HCT116 (cell line): ENCODE measurements at regions not wholly inside any gene's neighbourhood (a gene's known extent, or its start where the extent isn't known, plus 50 kb on each side); places are given as distances from the start of the nearest gene placed in this dataset.

Experiments used
- ATAC-seq: fragments of 200-7000 bp; cut with Tn5 transposase; 2 replicates; pipeline ENCODE4 v1.9.1; 2020; ENCODE audit warnings: mild to moderate bottlenecking, moderate library complexity
- BruUV-seq: library from RNA; stranded (reverse); fragments of 400-500 nt; replicated peaks from 2 replicates; lab custom pipeline; 2021; lab: Mats Ljungman, UMichigan
- CTCF ChIA-PET: fragments of 300-600 bp; sonication (Branson Sonifier 250); formaldehyde crosslinking; loops from one replicate; lab custom pipeline; 2021; ENCODE audit warnings: antibody characterized with exemption; lab: Charles Lee
- POLR2A ChIA-PET: fragments of 300-600, 350-600 bp; sonication (Branson Sonifier 250); formaldehyde crosslinking; loops from one replicate; lab custom pipeline; 2021; ENCODE audit warnings: antibody characterized with exemption; lab: Charles Lee
- RAD21 ChIA-PET, 2 experiments: fragments of 300-600 bp; sonication (Branson Sonifier 250); formaldehyde crosslinking; loops; one replicate each; lab custom pipeline; 2023; ENCODE audit warnings: low total read pairs in 2 of 2; ENCODE audit not compliant: uncharacterized antibody in 2 of 2, unreplicated experiment in 2 of 2, low non-redundant PET in 1 of 2; lab: Charles Lee
- DNase-seq: peaks from one replicate; pipeline ENCODE4 v3.0.0-alpha.2; 2010; ENCODE audit warnings: low read depth, low spot score
- H2AFZ ChIP-seq: fragments of 200-600 bp; shearing (Covaris generic), sonication (generic); 2 replicates; pipeline ENCODE4 v1.6.1; 2017; ENCODE audit warnings: low read depth, mixed run types, mixed read lengths, antibody characterized with exemption, low read length; ENCODE audit not compliant: poor library complexity, severe bottlenecking
- H3K27ac ChIP-seq: 2 replicates; pipeline ENCODE4 v1.5.1; 2012; ENCODE audit warnings: low read depth, low read length
- H3K27me3 ChIP-seq: fragments of 200-600 bp; sonication (generic); 2 replicates; pipeline ENCODE4 v1.6.1; 2016; ENCODE audit warnings: mixed run types, low read length, mixed read lengths; ENCODE audit not compliant: insufficient read depth
- H3K36me3 ChIP-seq, 2 experiments: fragments of 200-500 bp in 1 of 2; fragments of 200-600 bp in 1 of 2; sonication (Bioruptor generic) in 1 of 2; sonication (generic) in 1 of 2; 2 replicates each; pipeline versions ENCODE4 v1.5.1 to v1.6.1; 2014 to 2016; ENCODE audit warnings: low read length in 2 of 2, inconsistent platforms in 1 of 2, mixed read lengths in 1 of 2, mixed run types in 1 of 2; ENCODE audit not compliant: insufficient read depth in 2 of 2, control insufficient read depth in 1 of 2
- H3K4me1 ChIP-seq, 2 experiments: fragments of 200-600 bp in 1 of 2; sonication (generic) in 1 of 2; 2 replicates each; pipeline versions ENCODE4 v1.5.1 to v1.6.1; 2012 to 2017; ENCODE audit warnings: low read length in 2 of 2, inconsistent platforms in 1 of 2, mild to moderate bottlenecking in 1 of 2, mixed read lengths in 1 of 2, mixed run types in 1 of 2, moderate library complexity in 1 of 2; ENCODE audit not compliant: insufficient read depth in 2 of 2, control insufficient read depth in 1 of 2
- H3K4me2 ChIP-seq: fragments of 200-600 bp; sonication (generic); 2 replicates; pipeline ENCODE4 v1.6.1; 2017; ENCODE audit warnings: mixed run types, low read length, mixed read lengths
- H3K4me3 ChIP-seq, 2 experiments: fragments of 200-600 bp in 1 of 2; sonication (generic) in 1 of 2; replicated peaks in 1 of 2; 2 replicates each; pipeline ENCODE4 v1.5.1; 2011 to 2016; ENCODE audit warnings: low read length in 2 of 2, control low read depth in 1 of 2, low read depth in 1 of 2, mild to moderate bottlenecking in 1 of 2, mixed read lengths in 1 of 2, mixed run types in 1 of 2
- H3K79me2 ChIP-seq: fragments of 200-600 bp; sonication (generic); 2 replicates; pipeline ENCODE4 v1.6.1; 2017; ENCODE audit warnings: mild to moderate bottlenecking, mixed run types, low read length, moderate library complexity, mixed read lengths; ENCODE audit not compliant: insufficient read depth
- H3K9ac ChIP-seq: fragments of 200-600 bp; sonication (generic); 2 replicates; pipeline ENCODE4 v1.6.1; 2016; ENCODE audit warnings: low read length, mixed read lengths
- H3K9me2 ChIP-seq: fragments of 200-600 bp; sonication (generic), shearing (Covaris generic); 2 replicates; pipeline ENCODE4 v1.6.1; 2017; ENCODE audit warnings: mixed run types, mild to moderate bottlenecking, moderate library complexity; ENCODE audit not compliant: insufficient read depth
- H3K9me3 ChIP-seq, 2 experiments: fragments of 200-500 bp in 1 of 2; fragments of 200-600 bp in 1 of 2; sonication (Bioruptor generic) in 1 of 2; sonication (generic) in 1 of 2; 2 replicates each; pipeline ENCODE4 v1.6.1; 2014 to 2017; ENCODE audit warnings: low read length in 2 of 2, mixed read lengths in 2 of 2, inconsistent platforms in 1 of 2, low read depth in 1 of 2, mild to moderate bottlenecking in 1 of 2, mixed run types in 1 of 2, moderate library complexity in 1 of 2; ENCODE audit not compliant: control insufficient read depth in 1 of 2, insufficient read depth in 1 of 2
- H4K20me1 ChIP-seq: fragments of 200-600 bp; sonication (generic), shearing (Covaris generic); 2 replicates; pipeline ENCODE4 v1.6.1; 2017; ENCODE audit warnings: mixed run types, mild to moderate bottlenecking, moderate library complexity; ENCODE audit not compliant: insufficient read depth
- ATF3 ChIP-seq: IDR thresholded peaks from 2 replicates; pipeline ENCODE4 v1.6.1; 2012
- CBX3 ChIP-seq: IDR thresholded peaks from 2 replicates; pipeline ENCODE4 v1.6.1; 2012; ENCODE audit warnings: low read depth
- ELF1 ChIP-seq: IDR thresholded peaks from 2 replicates; pipeline ENCODE4 v1.6.1; 2012; ENCODE audit warnings: low read depth, borderline replicate concordance
- EZH2phosphoT487 ChIP-seq: fragments of 200-600 bp; IDR thresholded peaks from 2 replicates; pipeline ENCODE4 v1.6.1; 2018; ENCODE audit warnings: antibody characterized with exemption, borderline replicate concordance
- FOSL1 ChIP-seq: IDR thresholded peaks from 2 replicates; pipeline ENCODE4 v1.6.1; 2012; ENCODE audit warnings: low read depth
- REST ChIP-seq: IDR thresholded peaks from 2 replicates; pipeline ENCODE4 v1.6.1; 2012; ENCODE audit warnings: low read depth
- SIN3A ChIP-seq: IDR thresholded peaks from 2 replicates; pipeline ENCODE4 v1.6.1; 2012; ENCODE audit warnings: low read depth
- SRF ChIP-seq: IDR thresholded peaks from 2 replicates; pipeline ENCODE4 v1.6.1; 2012; ENCODE audit warnings: low read depth
- TCF7L2 ChIP-seq: IDR thresholded peaks from 2 replicates; pipeline ENCODE4 v1.7.0; 2011; ENCODE audit warnings: borderline replicate concordance, inconsistent platforms; ENCODE audit not compliant: insufficient read depth, insufficient read length; ENCODE audit errors: extremely low read depth
- YY1 ChIP-seq: IDR thresholded peaks from 2 replicates; pipeline ENCODE4 v1.6.1; 2011; ENCODE audit warnings: low read length, low read depth, moderate library complexity, mild to moderate bottlenecking; ENCODE audit not compliant: insufficient replicate concordance; ENCODE audit errors: extremely low read depth
- ZFX ChIP-seq: fragments of 450-650 bp; IDR thresholded peaks from 2 replicates; pipeline ENCODE4 v1.6.1; 2017
- ZNF274 ChIP-seq: fragments of 200-500 bp; sonication (Bioruptor generic); IDR thresholded peaks from 2 replicates; pipeline ENCODE4 v1.6.1; 2014; ENCODE audit warnings: mild to moderate bottlenecking, low read depth, low read length, inconsistent platforms
- intact Hi-C: fragments of 100-400 bp; cut with micrococcal nuclease; formaldehyde crosslinking; loops from 2 replicates; pipeline ENCODE4 v1.10.0; 2022
- TF ChIP-seq, protein P1 (sequence below), 3 experiments: fragments of 200-600 bp in 1 of 3; sonication (generic) in 1 of 3; IDR thresholded peaks in 2 of 3; conservative IDR thresholded peaks in 1 of 3; 2 replicates each; pipeline ENCODE4 v1.5.1; 2012 to 2017; ENCODE audit warnings: low read depth in 2 of 3, low read length in 2 of 3, antibody characterized with exemption in 1 of 3, borderline replicate concordance in 1 of 3, control low read depth in 1 of 3, mild to moderate bottlenecking in 1 of 3, mixed read lengths in 1 of 3, mixed run types in 1 of 3, moderate library complexity in 1 of 3; ENCODE audit not compliant: insufficient read depth in 1 of 3

- no TSS peak for BruUV-seq
- Histone ChIP-seq H3K4me1 (peaks cover 0 to 11% of the 10 kb centered on the region in 2 experiments; a peak in 3 of 4 replicates), H3K4me2 (no peak overlapping the region), H3K9me3 (no peaks in the 10 kb centered on the region), H3K4me3 (no peak overlapping the region), H4K20me1 (no peaks in the 10 kb centered on the region), H3K36me3 (no peaks in the 10 kb centered on the region), H3K27me3 (0 out of 2 replicates have a peak, but pooled peaks cover 7% of the 10 kb centered on the region), H3K9ac (no peak overlapping the region), H3K79me2 (no peaks in the 10 kb centered on the region), H3K27ac (no peak overlapping the region), H3K9me2 (no peaks in the 10 kb centered on the region), H2AFZ (no peak overlapping the region)
- ATAC-seq: no peak
- TF ChIP-seq, protein P1, sequence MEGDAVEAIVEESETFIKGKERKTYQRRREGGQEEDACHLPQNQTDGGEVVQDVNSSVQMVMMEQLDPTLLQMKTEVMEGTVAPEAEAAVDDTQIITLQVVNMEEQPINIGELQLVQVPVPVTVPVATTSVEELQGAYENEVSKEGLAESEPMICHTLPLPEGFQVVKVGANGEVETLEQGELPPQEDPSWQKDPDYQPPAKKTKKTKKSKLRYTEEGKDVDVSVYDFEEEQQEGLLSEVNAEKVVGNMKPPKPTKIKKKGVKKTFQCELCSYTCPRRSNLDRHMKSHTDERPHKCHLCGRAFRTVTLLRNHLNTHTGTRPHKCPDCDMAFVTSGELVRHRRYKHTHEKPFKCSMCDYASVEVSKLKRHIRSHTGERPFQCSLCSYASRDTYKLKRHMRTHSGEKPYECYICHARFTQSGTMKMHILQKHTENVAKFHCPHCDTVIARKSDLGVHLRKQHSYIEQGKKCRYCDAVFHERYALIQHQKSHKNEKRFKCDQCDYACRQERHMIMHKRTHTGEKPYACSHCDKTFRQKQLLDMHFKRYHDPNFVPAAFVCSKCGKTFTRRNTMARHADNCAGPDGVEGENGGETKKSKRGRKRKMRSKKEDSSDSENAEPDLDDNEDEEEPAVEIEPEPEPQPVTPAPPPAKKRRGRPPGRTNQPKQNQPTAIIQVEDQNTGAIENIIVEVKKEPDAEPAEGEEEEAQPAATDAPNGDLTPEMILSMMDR (IDR thresholded peaks at IDR 0.05 in 2 of 3, conservative IDR thresholded peaks at IDR 0.05 in 1 of 3; ENCODE audit: borderline replicate concordance in 1 of 3, insufficient read depth in 1 of 3, low read depth in 2 of 3, low read length in 2 of 3): no peak
- TF ChIP-seq YY1 (no peak), ELF1 (no peak), FOSL1 (no peak), ZFX (no peak), CBX3 (no peak), ATF3 (no peak), ZNF274 (no peak), REST (no peak), EZH2phosphoT487 (no peak), SRF (no peak), TCF7L2 (no peak), SIN3A (no peak)
- RAD21 ChIA-PET: no interaction called here
- POLR2A ChIA-PET: no interaction called here
- intact Hi-C loops: no loop called here
- no peak for DNase-seq
- CTCF ChIA-PET: no interaction called here
These were observed 248.3 kb upstream of the KAZN start for GRCh38 chr1:14350197-14350596.
